ENCODE measurements at regions not wholly inside any gene's neighbourhood (a gene's known extent, or its start where the extent isn't known, plus 50 kb on each side); places are given as distances from the start of the nearest gene placed in this dataset.

DNA sequence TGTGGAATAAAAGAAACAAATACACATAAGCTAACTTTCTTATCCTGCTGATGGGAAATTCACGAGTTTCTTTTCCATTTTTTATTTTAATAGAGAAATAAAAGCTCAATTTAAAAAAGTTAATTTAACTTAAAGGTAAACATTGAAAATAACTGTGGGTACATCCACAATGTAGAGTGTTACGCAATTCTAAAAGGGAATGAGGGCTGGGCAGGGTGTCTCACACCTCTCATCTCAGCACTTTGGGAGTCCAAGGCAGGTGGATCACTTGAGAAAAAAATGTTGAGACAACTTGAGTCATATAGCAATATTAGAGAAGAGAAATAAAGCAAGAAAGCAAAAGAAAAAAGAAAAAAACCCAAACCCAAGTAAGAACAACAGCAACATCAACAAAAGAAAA is 207.0 kb downstream of the DIPK2A start:
- Histone ChIP-seq H3K4me1 (ENCODE audit: low read length) (no peaks in the 10 kb centered on the region), H3K36me3 (ENCODE audit: insufficient read depth, low read length) (no peaks in the 10 kb centered on the region), H2AFZ (ENCODE audit: low read length) (no peak overlapping the region), H3K27me3 (ENCODE audit: low read length) (no peaks in the 10 kb centered on the region), H3K4me2 (ENCODE audit: low read depth, low read length, poor library complexity, severe bottlenecking) (no peak overlapping the region), H3K9me3 (ENCODE audit: low read length) (no peaks in the 10 kb centered on the region), H3K9ac (ENCODE audit: low read length) (no peak overlapping the region), H3K79me2 (ENCODE audit: low read length) (no peaks in the 10 kb centered on the region), H4K20me1 (ENCODE audit: insufficient read depth, low read depth, low read length) (no peaks in the 10 kb centered on the region), H3K9me2 (replicated peaks; ENCODE audit: insufficient read depth, low read length) (no peaks in the 10 kb centered on the region), H3K4me3 (ENCODE audit: low read length) (no peak overlapping the region), H3K27ac (ENCODE audit: low read length) (no peak overlapping the region)
- DNase-seq, result no peak

GRCh38 chr3:144181062-144181461 is 209.4 kb downstream of the DIPK2A start:
- Histone ChIP-seq H4K20me1 (ENCODE audit: insufficient read depth, low read depth, low read length) (no peaks in the 10 kb centered on the region), H3K9me2 (replicated peaks; ENCODE audit: insufficient read depth, low read length) (no peaks in the 10 kb centered on the region)
- DNase-seq, result no peak

GRCh38 chr3:144182501-144182900 is 210.9 kb downstream of the DIPK2A start:
- no peaks in the 10 kb centered on the region for H3K36me3 ChIP-seq (ENCODE audit: insufficient read depth, low read length)
- no peaks in the 10 kb centered on the region for H3K79me2 ChIP-seq (ENCODE audit: low read length)
- H4K20me1 ChIP-seq (ENCODE audit: insufficient read depth, low read depth, low read length), result no peaks in the 10 kb centered on the region
- no peaks in the 10 kb centered on the region for H3K9me3 ChIP-seq (ENCODE audit: low read length)
- no peaks in the 10 kb centered on the region; the same call in 1 of the 2 replicates for H3K9me2 ChIP-seq (replicated peaks; ENCODE audit: insufficient read depth, low read length)
- no peak for DNase-seq
- H3K4me2 ChIP-seq (ENCODE audit: low read depth, low read length, poor library complexity, severe bottlenecking), result no peak overlapping the region
- no peak overlapping the region for H2AFZ ChIP-seq (ENCODE audit: low read length)
- H3K27ac ChIP-seq (ENCODE audit: low read length), result no peak overlapping the region
- no peaks in the 10 kb centered on the region for H3K4me1 ChIP-seq (ENCODE audit: low read length)
- no peak overlapping the region for H3K9ac ChIP-seq (ENCODE audit: low read length)
- H3K4me3 ChIP-seq (ENCODE audit: low read length), result no peak overlapping the region
- H3K27me3 ChIP-seq (ENCODE audit: low read length), result no peaks in the 10 kb centered on the region

More at GRCh38 chr3:144181062-144181461, 209.4 kb downstream of the DIPK2A start:
- Histone ChIP-seq H3K9me3 (ENCODE audit: low read length) (no peaks in the 10 kb centered on the region), H3K27ac (ENCODE audit: low read length) (no peak overlapping the region), H3K4me1 (ENCODE audit: low read length) (no peaks in the 10 kb centered on the region), H3K4me2 (ENCODE audit: low read depth, low read length, poor library complexity, severe bottlenecking) (no peak overlapping the region), H3K4me3 (ENCODE audit: low read length) (no peak overlapping the region), H3K27me3 (ENCODE audit: low read length) (no peaks in the 10 kb centered on the region), H3K79me2 (ENCODE audit: low read length) (no peaks in the 10 kb centered on the region), H3K36me3 (ENCODE audit: insufficient read depth, low read length) (no peaks in the 10 kb centered on the region), H2AFZ (ENCODE audit: low read length) (no peak overlapping the region), H3K9ac (ENCODE audit: low read length) (no peak overlapping the region)

- no peak overlapping the region for H2AFZ ChIP-seq (ENCODE audit: low read length)
- H3K9ac ChIP-seq (ENCODE audit: low read length), result no peak overlapping the region
- no peaks in the 10 kb centered on the region; the same call in 1 of the 2 replicates for H3K9me2 ChIP-seq (replicated peaks; ENCODE audit: insufficient read depth, low read length)
- H3K27ac ChIP-seq (ENCODE audit: low read length), result no peak overlapping the region
- no peaks in the 10 kb centered on the region for H3K36me3 ChIP-seq (ENCODE audit: insufficient read depth, low read length)
- H3K79me2 ChIP-seq (ENCODE audit: low read length), result no peaks in the 10 kb centered on the region
- no peak overlapping the region for H3K4me3 ChIP-seq (ENCODE audit: low read length)
- no peaks in the 10 kb centered on the region for H4K20me1 ChIP-seq (ENCODE audit: insufficient read depth, low read depth, low read length)
- no peak for DNase-seq
- no peaks in the 10 kb centered on the region for H3K9me3 ChIP-seq (ENCODE audit: low read length)
- no peak overlapping the region for H3K4me2 ChIP-seq (ENCODE audit: low read depth, low read length, poor library complexity, severe bottlenecking)
- no peaks in the 10 kb centered on the region for H3K27me3 ChIP-seq (ENCODE audit: low read length)
- no peaks in the 10 kb centered on the region for H3K4me1 ChIP-seq (ENCODE audit: low read length)
These were observed 213.7 kb downstream of the DIPK2A start for GRCh38 chr3:144185276-144185675.

DNA sequence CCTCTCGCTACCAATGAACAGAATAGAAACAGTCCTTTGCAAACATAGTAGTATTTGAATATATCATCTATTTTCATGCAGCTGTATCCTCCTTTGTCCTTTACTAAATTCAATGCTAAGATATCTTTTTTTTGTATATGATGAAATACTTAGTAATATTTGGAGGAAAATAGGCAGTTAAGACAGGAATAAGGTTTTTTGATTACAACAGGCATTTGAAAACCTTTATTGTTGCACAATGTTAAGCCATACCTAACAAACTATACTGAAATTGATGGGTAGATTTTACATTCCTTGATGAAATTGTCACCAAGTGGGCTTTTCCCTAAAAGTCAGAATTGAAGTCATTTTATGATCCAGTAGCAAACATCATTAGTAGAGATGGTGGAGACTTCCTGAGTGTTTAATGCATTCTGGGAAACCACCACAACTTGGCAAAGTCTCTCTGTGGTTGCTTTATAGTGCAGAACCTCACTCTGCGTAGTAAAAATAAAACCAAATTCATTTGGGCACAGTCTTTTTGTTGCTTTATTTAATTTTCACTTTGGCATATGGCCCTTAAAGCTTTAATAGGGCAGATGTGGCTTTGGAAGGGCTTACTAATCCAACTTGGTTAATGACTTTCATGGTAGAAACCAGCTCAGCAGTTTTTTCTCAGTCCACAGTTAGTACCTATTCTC is 216.0 kb downstream of the DIPK2A start:
- no peak overlapping the region for H3K27ac ChIP-seq (ENCODE audit: low read length)
- no peaks in the 10 kb centered on the region for H3K27me3 ChIP-seq (ENCODE audit: low read length)
- no peak overlapping the region for H3K4me3 ChIP-seq (ENCODE audit: low read length)
- H3K36me3 ChIP-seq (ENCODE audit: insufficient read depth, low read length), result no peaks in the 10 kb centered on the region
- H3K9ac ChIP-seq (ENCODE audit: low read length), result no peak overlapping the region
- no peak overlapping the region for H3K4me2 ChIP-seq (ENCODE audit: low read depth, low read length, poor library complexity, severe bottlenecking)
- no peaks in the 10 kb centered on the region for H4K20me1 ChIP-seq (ENCODE audit: insufficient read depth, low read depth, low read length)
- no peaks in the 10 kb centered on the region for H3K4me1 ChIP-seq (ENCODE audit: low read length)
- no peaks in the 10 kb centered on the region; the same call in 1 of the 2 replicates for H3K9me3 ChIP-seq (ENCODE audit: low read length)
- no peaks in the 10 kb centered on the region for H3K79me2 ChIP-seq (ENCODE audit: low read length)
- no peak for DNase-seq
- H3K9me2 ChIP-seq (replicated peaks; ENCODE audit: insufficient read depth, low read length), result no peaks in the 10 kb centered on the region; the same call in 1 of the 2 replicates
- H2AFZ ChIP-seq (ENCODE audit: low read length), result no peak overlapping the region

DNA sequence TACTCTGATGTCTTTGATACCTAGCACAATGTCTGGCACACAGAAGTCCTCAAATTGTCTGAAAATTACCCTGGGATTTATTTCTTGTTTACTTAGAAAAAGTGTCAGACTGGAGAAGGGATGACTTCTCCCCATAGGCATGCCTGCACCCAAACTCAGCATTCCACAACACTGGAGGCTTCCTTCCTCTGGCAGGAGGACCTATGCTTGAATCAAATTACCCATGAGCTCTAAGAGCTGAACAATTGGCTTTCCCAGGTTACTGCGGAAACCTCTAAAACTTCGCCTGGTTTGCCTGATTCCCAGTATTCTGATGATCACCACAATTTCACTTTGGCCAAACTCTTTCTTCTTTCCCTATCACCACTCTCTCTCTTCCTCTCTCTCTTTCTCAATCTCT is 217.4 kb downstream of the DIPK2A start:
- Histone ChIP-seq H3K27me3 (ENCODE audit: low read length) (no peaks in the 10 kb centered on the region), H3K27ac (ENCODE audit: low read length) (no peak overlapping the region), H4K20me1 (ENCODE audit: insufficient read depth, low read depth, low read length) (no peaks in the 10 kb centered on the region), H3K4me1 (ENCODE audit: low read length) (no peaks in the 10 kb centered on the region), H3K36me3 (ENCODE audit: insufficient read depth, low read length) (no peaks in the 10 kb centered on the region), H3K9me3 (ENCODE audit: low read length) (no peaks in the 10 kb centered on the region; the same call in 1 of the 2 replicates), H3K4me3 (ENCODE audit: low read length) (no peak overlapping the region), H3K9ac (ENCODE audit: low read length) (no peak overlapping the region), H3K79me2 (ENCODE audit: low read length) (no peaks in the 10 kb centered on the region), H3K4me2 (ENCODE audit: low read depth, low read length, poor library complexity, severe bottlenecking) (no peak overlapping the region), H2AFZ (ENCODE audit: low read length) (no peak overlapping the region), H3K9me2 (replicated peaks; ENCODE audit: insufficient read depth, low read length) (no peaks in the 10 kb centered on the region; the same call in 1 of the 2 replicates)
- DNase-seq, result no peak

- Histone ChIP-seq H3K9me3 (ENCODE audit: low read length) (peaks cover 3% of the 10 kb centered on the region; the same call in 1 of the 2 replicates), H3K79me2 (ENCODE audit: low read length) (no peaks in the 10 kb centered on the region), H3K4me1 (ENCODE audit: low read length) (no peaks in the 10 kb centered on the region), H3K4me2 (ENCODE audit: low read depth, low read length, poor library complexity, severe bottlenecking) (no peak overlapping the region), H3K36me3 (ENCODE audit: insufficient read depth, low read length) (no peaks in the 10 kb centered on the region), H3K9me2 (replicated peaks; ENCODE audit: insufficient read depth, low read length) (no peaks in the 10 kb centered on the region), H2AFZ (ENCODE audit: low read length) (no peak overlapping the region), H4K20me1 (ENCODE audit: insufficient read depth, low read depth, low read length) (no peaks in the 10 kb centered on the region), H3K27me3 (ENCODE audit: low read length) (no peaks in the 10 kb centered on the region), H3K4me3 (ENCODE audit: low read length) (no peak overlapping the region), H3K9ac (ENCODE audit: low read length) (no peak overlapping the region), H3K27ac (ENCODE audit: low read length) (no peak overlapping the region)
- DNase-seq, result no peak
These were observed 225.5 kb downstream of the DIPK2A start for GRCh38 chr3:144197116-144197515.

- no peak overlapping the region for H2AFZ ChIP-seq (ENCODE audit: low read length)
- no peak overlapping the region for H3K4me2 ChIP-seq (ENCODE audit: low read depth, low read length, poor library complexity, severe bottlenecking)
- H3K27me3 ChIP-seq (ENCODE audit: low read length), result no peaks in the 10 kb centered on the region
- H3K79me2 ChIP-seq (ENCODE audit: low read length), result no peaks in the 10 kb centered on the region
- no peak overlapping the region for H3K9ac ChIP-seq (ENCODE audit: low read length)
- no peak overlapping the region for H3K4me3 ChIP-seq (ENCODE audit: low read length)
- H3K9me3 ChIP-seq (ENCODE audit: low read length), result peaks cover 3% of the 10 kb centered on the region; the same call in 1 of the 2 replicates
- H3K4me1 ChIP-seq (ENCODE audit: low read length), result no peaks in the 10 kb centered on the region
- DNase-seq, result no peak
- no peaks in the 10 kb centered on the region for H4K20me1 ChIP-seq (ENCODE audit: insufficient read depth, low read depth, low read length)
- H3K36me3 ChIP-seq (ENCODE audit: insufficient read depth, low read length), result no peaks in the 10 kb centered on the region
- no peaks in the 10 kb centered on the region for H3K9me2 ChIP-seq (replicated peaks; ENCODE audit: insufficient read depth, low read length)
- no peak overlapping the region for H3K27ac ChIP-seq (ENCODE audit: low read length)
These were observed 226.0 kb downstream of the DIPK2A start for GRCh38 chr3:144197582-144197981.

Data from Karpas-422 (cell line).